OCI-LY7 (cell line): ENCODE measurements at regions not wholly inside any gene's neighbourhood (a gene's known extent, or its start where the extent isn't known, plus 50 kb on each side); places are given as distances from the start of the nearest gene placed in this dataset.

Experiments
- BruUV-seq: library from RNA; stranded (reverse); fragments of 400-500 nt; replicated peaks from 2 replicates; lab custom pipeline; 2021; lab: Mats Ljungman, UMichigan
- CTCF ChIA-PET: fragments of 300-600 bp; sonication (Branson Sonifier 250); formaldehyde crosslinking; loops from one replicate; lab custom pipeline; 2022; ENCODE audit warnings: antibody characterized with exemption; ENCODE audit not compliant: unreplicated experiment; lab: Charles Lee
- POLR2A ChIA-PET: fragments of 300-600 bp; sonication (Branson Sonifier 250); formaldehyde crosslinking; loops from one replicate; lab custom pipeline; 2022; ENCODE audit warnings: antibody characterized with exemption; lab: Charles Lee
- DNase-seq: peaks from one replicate; pipeline ENCODE4 v3.0.0-alpha.2; 2015; ENCODE audit warnings: low spot score
- H2AFZ ChIP-seq: fragments of 200-600 bp; sonication (generic), shearing (Covaris generic); 2 replicates; pipeline ENCODE4 v1.6.1; 2014; ENCODE audit warnings: mild to moderate bottlenecking, antibody characterized with exemption, low read length, moderate library complexity
- H3K27ac ChIP-seq: fragments of 200-600 bp; sonication (generic); 2 replicates; pipeline ENCODE4 v1.5.1; 2014; ENCODE audit warnings: mixed run types, low read depth, mild to moderate bottlenecking, moderate library complexity, low read length, inconsistent platforms; ENCODE audit not compliant: poor library complexity, severe bottlenecking
- H3K36me3 ChIP-seq: fragments of 200-600 bp; sonication (generic); 2 replicates; pipeline ENCODE4 v1.6.1; 2014; ENCODE audit warnings: mild to moderate bottlenecking, antibody characterized with exemption, low read length, moderate library complexity, mixed read lengths; ENCODE audit not compliant: insufficient read depth
- H3K4me1 ChIP-seq: fragments of 200-600 bp; sonication (generic); 2 replicates; pipeline ENCODE4 v1.5.1; 2014; ENCODE audit warnings: mild to moderate bottlenecking, low read length; ENCODE audit not compliant: insufficient read depth, poor library complexity, severe bottlenecking
- H3K4me2 ChIP-seq: fragments of 200-600 bp; sonication (generic); 2 replicates; pipeline ENCODE4 v1.6.1; 2014; ENCODE audit warnings: mild to moderate bottlenecking, low read length
- H3K4me3 ChIP-seq: fragments of 200-600 bp; sonication (generic); 2 replicates; pipeline ENCODE4 v1.5.1; 2014; ENCODE audit warnings: mild to moderate bottlenecking, low read depth, low read length; ENCODE audit not compliant: poor library complexity, severe bottlenecking
- H3K79me2 ChIP-seq: fragments of 200-600 bp; sonication (generic); 2 replicates; pipeline ENCODE4 v1.6.1; 2016; ENCODE audit warnings: low read depth, mild to moderate bottlenecking, low read length, moderate library complexity, mixed read lengths; ENCODE audit not compliant: insufficient read depth
- H3K9me2 ChIP-seq: fragments of 200-600 bp; sonication (generic); 2 replicates; pipeline ENCODE4 v1.6.1; 2016; ENCODE audit warnings: mild to moderate bottlenecking, low read length, mixed read lengths; ENCODE audit not compliant: insufficient read depth
- H3K9me3 ChIP-seq: fragments of 200-600 bp; sonication (generic); 2 replicates; pipeline ENCODE4 v1.6.1; 2014; ENCODE audit warnings: mild to moderate bottlenecking, mixed run types, low read length, mixed read lengths
- H4K20me1 ChIP-seq: fragments of 200-600 bp; sonication (generic); 2 replicates; pipeline ENCODE4 v1.6.1; 2014; ENCODE audit warnings: mild to moderate bottlenecking, antibody characterized with exemption, low read length, moderate library complexity, mixed read lengths; ENCODE audit not compliant: insufficient read depth
- EZH2phosphoT487 ChIP-seq: fragments of 200-600 bp; sonication (generic); IDR thresholded peaks from 2 replicates; pipeline ENCODE4 v1.6.1; 2018; ENCODE audit warnings: low read depth, borderline replicate concordance, mild to moderate bottlenecking, mixed run types, antibody characterized with exemption, low read length, moderate library complexity, mixed read lengths
- intact Hi-C: fragments of 100-400 bp; cut with micrococcal nuclease; formaldehyde crosslinking; loops from one replicate; pipeline ENCODE4 v1.10.0; 2022; ENCODE audit not compliant: unreplicated experiment
- TF ChIP-seq, protein P1 (sequence below): fragments of 200-600 bp; sonication (generic); conservative IDR thresholded peaks from 2 replicates; pipeline ENCODE4 v1.5.1; 2014; ENCODE audit warnings: mild to moderate bottlenecking, antibody characterized with exemption, low read length, moderate library complexity, mixed read lengths

DNA sequence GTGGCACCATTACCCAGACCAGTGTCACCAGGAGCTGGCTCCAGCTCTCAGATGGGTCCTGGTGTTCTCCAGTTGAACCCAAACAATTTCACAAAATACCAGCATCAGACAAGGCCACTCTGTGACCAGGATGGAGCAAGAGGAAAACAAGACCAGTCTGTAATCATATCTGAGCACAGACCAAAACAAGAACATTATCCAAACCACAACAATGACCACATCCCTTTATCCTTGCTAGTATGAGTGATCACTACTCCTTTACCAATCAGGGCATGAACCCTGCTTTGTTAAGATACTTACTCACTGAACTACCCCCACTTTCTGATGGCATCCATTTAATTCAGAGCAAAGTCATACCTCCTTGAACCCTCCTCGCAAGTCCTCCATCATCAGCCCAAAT, 145.9 kb downstream of the NUFIP1 start:
- POLR2A ChIA-PET, result interaction anchor here (0.7 kb wide), 1 partner anchor 221 kb away, joined by 3 read pairs; no protein-coding TSS in a partner anchor
- H3K36me3 ChIP-seq, result no peaks in the 10 kb centered on the region
- H3K9me2 ChIP-seq, result no peaks in the 10 kb centered on the region
- no peak overlapping the region for H3K27ac ChIP-seq
- no peak overlapping the region for H3K4me3 ChIP-seq
- CTCF ChIA-PET, result no interaction called here
- H3K9me3 ChIP-seq, result no peaks in the 10 kb centered on the region
- intact Hi-C loops, result no loop called here
- TF ChIP-seq EZH2phosphoT487, result no peak
- TF ChIP-seq, protein P1, sequence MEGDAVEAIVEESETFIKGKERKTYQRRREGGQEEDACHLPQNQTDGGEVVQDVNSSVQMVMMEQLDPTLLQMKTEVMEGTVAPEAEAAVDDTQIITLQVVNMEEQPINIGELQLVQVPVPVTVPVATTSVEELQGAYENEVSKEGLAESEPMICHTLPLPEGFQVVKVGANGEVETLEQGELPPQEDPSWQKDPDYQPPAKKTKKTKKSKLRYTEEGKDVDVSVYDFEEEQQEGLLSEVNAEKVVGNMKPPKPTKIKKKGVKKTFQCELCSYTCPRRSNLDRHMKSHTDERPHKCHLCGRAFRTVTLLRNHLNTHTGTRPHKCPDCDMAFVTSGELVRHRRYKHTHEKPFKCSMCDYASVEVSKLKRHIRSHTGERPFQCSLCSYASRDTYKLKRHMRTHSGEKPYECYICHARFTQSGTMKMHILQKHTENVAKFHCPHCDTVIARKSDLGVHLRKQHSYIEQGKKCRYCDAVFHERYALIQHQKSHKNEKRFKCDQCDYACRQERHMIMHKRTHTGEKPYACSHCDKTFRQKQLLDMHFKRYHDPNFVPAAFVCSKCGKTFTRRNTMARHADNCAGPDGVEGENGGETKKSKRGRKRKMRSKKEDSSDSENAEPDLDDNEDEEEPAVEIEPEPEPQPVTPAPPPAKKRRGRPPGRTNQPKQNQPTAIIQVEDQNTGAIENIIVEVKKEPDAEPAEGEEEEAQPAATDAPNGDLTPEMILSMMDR, result no peak
- H3K4me1 ChIP-seq, result no peaks in the 10 kb centered on the region
- no peak for DNase-seq
- no peaks in the 10 kb centered on the region for H3K79me2 ChIP-seq
- no peaks in the 10 kb centered on the region for H4K20me1 ChIP-seq
- no peak overlapping the region for H3K4me2 ChIP-seq
- H2AFZ ChIP-seq, result no peak overlapping the region
- no TSS peak for BruUV-seq

DNA sequence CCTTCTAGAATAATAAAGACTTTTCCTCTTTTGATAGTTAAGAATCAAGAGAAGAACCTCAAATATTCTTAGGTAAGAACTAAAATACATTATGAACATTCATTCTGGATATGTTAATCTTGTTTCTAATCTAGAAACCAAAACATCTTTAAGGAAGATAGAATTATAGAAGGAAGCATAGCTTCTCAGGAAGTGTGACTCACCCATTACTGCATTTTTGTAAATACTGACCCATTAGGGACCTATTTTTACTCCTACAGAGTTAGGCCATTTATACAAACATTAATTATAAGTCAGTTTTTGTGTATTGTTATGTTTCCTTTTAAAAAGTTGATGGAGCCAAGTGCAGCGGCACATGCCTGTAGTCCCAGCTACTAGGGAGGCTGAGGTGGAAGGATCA, 147.1 kb downstream of the NUFIP1 start:
- DNase-seq, result no peak
- intact Hi-C loops, result no loop called here
- Histone ChIP-seq H3K4me1 (no peaks in the 10 kb centered on the region), H2AFZ (no peak overlapping the region), H3K36me3 (no peaks in the 10 kb centered on the region), H3K4me3 (no peak overlapping the region), H4K20me1 (no peaks in the 10 kb centered on the region), H3K4me2 (no peak overlapping the region), H3K79me2 (no peaks in the 10 kb centered on the region), H3K27ac (no peak overlapping the region), H3K9me3 (no peaks in the 10 kb centered on the region), H3K9me2 (no peaks in the 10 kb centered on the region)
- BruUV-seq, result no TSS peak
- ChIA-PET POLR2A (interaction anchor here (0.7 kb wide), 1 partner anchor 474 kb away, joined by 3 read pairs; no protein-coding TSS in a partner anchor), CTCF (no interaction called here)
- no peak for TF ChIP-seq EZH2phosphoT487
- TF ChIP-seq, protein P1, result no peak

DNA sequence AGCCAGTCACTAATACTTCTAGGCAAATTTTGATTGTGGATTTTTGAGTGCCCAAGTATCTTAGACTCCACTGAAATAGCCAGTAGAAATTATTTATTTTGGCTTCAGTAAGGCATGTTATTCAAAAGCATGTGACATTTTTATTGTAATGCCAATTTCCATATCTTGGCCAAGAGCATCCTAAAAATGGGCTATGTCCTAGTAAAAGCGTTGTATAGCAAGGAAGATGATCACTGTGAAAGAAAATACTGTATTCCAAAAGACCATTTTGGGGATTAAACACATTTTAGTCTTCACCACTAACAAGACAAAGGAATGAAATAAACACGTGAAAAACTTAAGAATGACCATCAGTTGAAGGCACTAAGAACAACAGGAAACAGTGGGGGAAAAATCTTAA, 149.1 kb downstream of the NUFIP1 start:
- H3K4me3 ChIP-seq, result no peak overlapping the region
- no peaks in the 10 kb centered on the region for H3K4me1 ChIP-seq
- no peak for DNase-seq
- H3K4me2 ChIP-seq, result no peak overlapping the region
- no peaks in the 10 kb centered on the region for H4K20me1 ChIP-seq
- POLR2A ChIA-PET, result interaction anchor here (0.6 to 0.7 kb wide), 2 partner anchors 284 to 602 kb away, joined by 3 read pairs; no protein-coding TSS in a partner anchor
- TF ChIP-seq EZH2phosphoT487, result no peak
- TF ChIP-seq, protein P1, result no peak
- H3K9me3 ChIP-seq, result no peaks in the 10 kb centered on the region
- CTCF ChIA-PET, result no interaction called here
- no peak overlapping the region for H3K27ac ChIP-seq
- intact Hi-C loops, result no loop called here
- H3K36me3 ChIP-seq, result no peaks in the 10 kb centered on the region
- H3K9me2 ChIP-seq, result no peaks in the 10 kb centered on the region
- no peak overlapping the region for H2AFZ ChIP-seq
- no TSS peak for BruUV-seq
- H3K79me2 ChIP-seq, result no peaks in the 10 kb centered on the region
